Keratinocyte (primary cell): ENCODE measurements at regions not wholly inside any gene's neighbourhood (a gene's known extent, or its start where the extent isn't known, plus 50 kb on each side); places are given as distances from the start of the nearest gene placed in this dataset.

Experiments used
- DNase-seq: peaks from one replicate; pipeline ENCODE4 v3.0.0-alpha.2; 2011; ENCODE audit warnings: low read depth, missing footprints, low spot score
- FAIRE-seq: peaks from 2 replicates; lab custom pipeline; 2011; peaks lifted over from hg19 to GRCh38; lab: Jason Lieb, UNC
- H2AFZ ChIP-seq: 2 replicates; pipeline ENCODE4 v1.6.0; 2012; ENCODE audit warnings: low read length, control low read depth, inconsistent platforms; ENCODE audit not compliant: control insufficient read depth
- H3K27ac ChIP-seq: 2 replicates; pipeline ENCODE4 v1.5.1; 2011; ENCODE audit warnings: low read length; ENCODE audit not compliant: control insufficient read depth, insufficient read depth
- H3K27me3 ChIP-seq: 3 replicates; pipeline ENCODE4 v1.6.0; 2011; ENCODE audit warnings: low read length; ENCODE audit not compliant: control insufficient read depth, insufficient read depth; ENCODE audit errors: extremely low read depth
- H3K36me3 ChIP-seq, 2 experiments: 2 replicates in 1 of 2; 3 replicates in 1 of 2; pipeline ENCODE4 v1.5.1; 2011; ENCODE audit warnings: low read length in 2 of 2, mild to moderate bottlenecking in 1 of 2; ENCODE audit not compliant: control insufficient read depth in 2 of 2, insufficient read depth in 2 of 2; ENCODE audit errors: extremely low read depth in 1 of 2
- H3K4me1 ChIP-seq: 3 replicates; pipeline ENCODE4 v1.5.1; 2011; ENCODE audit warnings: low read length; ENCODE audit not compliant: control insufficient read depth, insufficient read depth; ENCODE audit errors: extremely low read depth
- H3K4me2 ChIP-seq: 3 replicates; pipeline ENCODE4 v1.6.0; 2011; ENCODE audit warnings: low read depth, low read length; ENCODE audit not compliant: control insufficient read depth, insufficient read depth; ENCODE audit errors: extremely low read depth
- H3K4me3 ChIP-seq, 3 experiments: fragments of 200-600 bp in 1 of 3; sonication (generic) in 1 of 3; 2 replicates in 2 of 3; 3 replicates in 1 of 3; pipeline ENCODE4 v1.5.1; 2011 to 2016; ENCODE audit warnings: low read length in 3 of 3, mild to moderate bottlenecking in 3 of 3, control low read depth in 2 of 3, inconsistent platforms in 1 of 3, low read depth in 1 of 3, mixed read lengths in 1 of 3, mixed run types in 1 of 3, moderate library complexity in 1 of 3; ENCODE audit not compliant: control insufficient read depth in 2 of 3, insufficient read depth in 2 of 3; ENCODE audit errors: extremely low read depth in 1 of 3
- H3K79me2 ChIP-seq: 2 replicates; pipeline ENCODE4 v1.6.0; 2012; ENCODE audit warnings: low read length; ENCODE audit not compliant: control insufficient read depth, insufficient read depth
- H3K9ac ChIP-seq: 3 replicates; pipeline ENCODE4 v1.6.0; 2011; ENCODE audit warnings: low read length; ENCODE audit not compliant: control insufficient read depth, insufficient read depth; ENCODE audit errors: extremely low read depth
- H3K9me1 ChIP-seq: 3 replicates; pipeline ENCODE4 v1.6.0; 2011; ENCODE audit warnings: low read length; ENCODE audit not compliant: control insufficient read depth, insufficient read depth; ENCODE audit errors: extremely low read depth
- H3K9me3 ChIP-seq: 2 replicates; pipeline ENCODE4 v1.5.1; 2012; ENCODE audit warnings: low read depth, low read length; ENCODE audit not compliant: control insufficient read depth
- H4K20me1 ChIP-seq: 3 replicates; pipeline ENCODE4 v1.6.0; 2011; ENCODE audit warnings: low read length; ENCODE audit not compliant: control insufficient read depth, insufficient read depth; ENCODE audit errors: extremely low read depth
- EZH2 ChIP-seq: IDR thresholded peaks from one replicate; pipeline ENCODE4 v1.6.1; 2012; ENCODE audit warnings: inconsistent platforms, mild to moderate bottlenecking, low read length, moderate library complexity
- dilution Hi-C: fragments of 300-500 bp; cut with MboI; formaldehyde crosslinking; loops from one replicate; pipeline ENCODE4 v1.7.0; 2020; ENCODE audit warnings: low sequenced_read_pairs; ENCODE audit not compliant: extremely low pct_ligation_motif_present
- TF ChIP-seq, protein P1 (sequence below), 3 experiments: IDR thresholded peaks in 1 of 3; conservative IDR thresholded peaks in 1 of 3; optimal IDR thresholded peaks in 1 of 3; 2 replicates in 2 of 3; 3 replicates in 1 of 3; pipeline versions ENCODE3 to v1.5.1; 2011; ENCODE audit warnings: low read length in 3 of 3, mild to moderate bottlenecking in 3 of 3, moderate library complexity in 2 of 3, control low read depth in 1 of 3, inconsistent platforms in 1 of 3; ENCODE audit not compliant: insufficient read depth in 2 of 3; ENCODE audit errors: extremely low read depth in 1 of 3

- no peak overlapping the region for H3K4me3 ChIP-seq
- H3K79me2 ChIP-seq: no peaks in the 10 kb centered on the region
- H3K4me1 ChIP-seq: peaks cover 15% of the 10 kb centered on the region
- peak; percentile 99 for FAIRE-seq
- TF ChIP-seq, protein P1, sequence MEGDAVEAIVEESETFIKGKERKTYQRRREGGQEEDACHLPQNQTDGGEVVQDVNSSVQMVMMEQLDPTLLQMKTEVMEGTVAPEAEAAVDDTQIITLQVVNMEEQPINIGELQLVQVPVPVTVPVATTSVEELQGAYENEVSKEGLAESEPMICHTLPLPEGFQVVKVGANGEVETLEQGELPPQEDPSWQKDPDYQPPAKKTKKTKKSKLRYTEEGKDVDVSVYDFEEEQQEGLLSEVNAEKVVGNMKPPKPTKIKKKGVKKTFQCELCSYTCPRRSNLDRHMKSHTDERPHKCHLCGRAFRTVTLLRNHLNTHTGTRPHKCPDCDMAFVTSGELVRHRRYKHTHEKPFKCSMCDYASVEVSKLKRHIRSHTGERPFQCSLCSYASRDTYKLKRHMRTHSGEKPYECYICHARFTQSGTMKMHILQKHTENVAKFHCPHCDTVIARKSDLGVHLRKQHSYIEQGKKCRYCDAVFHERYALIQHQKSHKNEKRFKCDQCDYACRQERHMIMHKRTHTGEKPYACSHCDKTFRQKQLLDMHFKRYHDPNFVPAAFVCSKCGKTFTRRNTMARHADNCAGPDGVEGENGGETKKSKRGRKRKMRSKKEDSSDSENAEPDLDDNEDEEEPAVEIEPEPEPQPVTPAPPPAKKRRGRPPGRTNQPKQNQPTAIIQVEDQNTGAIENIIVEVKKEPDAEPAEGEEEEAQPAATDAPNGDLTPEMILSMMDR (optimal IDR thresholded peaks at IDR 0.05 in 1 of 3, IDR thresholded peaks at IDR 0.05 in 1 of 3, conservative IDR thresholded peaks at IDR 0.05 in 1 of 3; ENCODE audit: extremely low read depth in 1 of 3, insufficient read depth in 2 of 3, low read length in 3 of 3): no peak
- TF ChIP-seq EZH2: no peak
- H2AFZ ChIP-seq: no peak overlapping the region
- DNase-seq: no peak
- H3K27ac ChIP-seq: peak overlapping the region; percentile 47
- no peak overlapping the region for H3K9ac ChIP-seq
- H3K36me3 ChIP-seq: no peaks in the 10 kb centered on the region
- no peaks in the 10 kb centered on the region for H4K20me1 ChIP-seq
- H3K9me3 ChIP-seq: no peaks in the 10 kb centered on the region
- no peaks in the 10 kb centered on the region for H3K27me3 ChIP-seq
- H3K9me1 ChIP-seq: no peaks in the 10 kb centered on the region
- H3K4me2 ChIP-seq: peak overlapping the region; percentile 28
- dilution Hi-C loops: no loop called here
Observed at GRCh38 chr6:121780325-121781321, 345.2 kb downstream of the GJA1 start.

- Histone ChIP-seq H3K4me2 (no peak overlapping the region), H3K27ac (no peak overlapping the region), H3K9me3 (peaks cover under 1% of the 10 kb centered on the region), H3K27me3 (no peaks in the 10 kb centered on the region), H4K20me1 (no peaks in the 10 kb centered on the region), H2AFZ (no peak overlapping the region), H3K4me3 (no peak overlapping the region), H3K4me1 (peaks cover 8% of the 10 kb centered on the region), H3K79me2 (no peaks in the 10 kb centered on the region), H3K9me1 (no peaks in the 10 kb centered on the region), H3K36me3 (no peaks in the 10 kb centered on the region), H3K9ac (no peak overlapping the region)
- no peak for FAIRE-seq
- dilution Hi-C loops: no loop called here
- TF ChIP-seq EZH2: no peak
- TF ChIP-seq, protein P1 (optimal IDR thresholded peaks at IDR 0.05 in 1 of 3, IDR thresholded peaks at IDR 0.05 in 1 of 3, conservative IDR thresholded peaks at IDR 0.05 in 1 of 3; ENCODE audit: extremely low read depth in 1 of 3, insufficient read depth in 2 of 3, low read length in 3 of 3): peak in 2 of 3 experiments; percentile 4 to 15
- DNase-seq: no peak
Observed at GRCh38 chr6:121791396-121792315, 356.2 kb downstream of the GJA1 start.
